Astrocyte (in vitro differentiated cells and primary cell): ENCODE measurements at regions not wholly inside any gene's neighbourhood (a gene's known extent, or its start where the extent isn't known, plus 50 kb on each side); places are given as distances from the start of the nearest gene placed in this dataset.

Experiments used
- CTCF ChIP-seq: IDR thresholded peaks from 2 replicates; pipeline ENCODE4 v1.5.1; 2011; ENCODE audit warnings: low read depth, mild to moderate bottlenecking, inconsistent platforms, low read length, moderate library complexity; ENCODE audit not compliant: insufficient read depth
- EZH2 ChIP-seq: IDR thresholded peaks from 2 replicates; pipeline ENCODE4 v1.6.1; 2012; ENCODE audit warnings: mild to moderate bottlenecking, low read length, inconsistent platforms; ENCODE audit not compliant: insufficient read depth

- TF ChIP-seq CTCF (no peak), EZH2 (no peak)
These were observed 231.8 kb upstream of the GPRIN3 start for GRCh38 chr4:89539374-89539773.
